T-cell (primary cell): ENCODE measurements at regions not wholly inside any gene's neighbourhood (a gene's known extent, or its start where the extent isn't known, plus 50 kb on each side); places are given as distances from the start of the nearest gene placed in this dataset.
A peak's percentile ranks its signal among the peaks of the same experiment; 100 is the strongest.

ENCODE experiments used
- ATAC-seq, 4 experiments: fragments of 200-7000 bp in 3 of 4; fragments of 150-1000 bp in 1 of 4; cut with Tn5 transposase; replicated peaks in 1 of 4; 1 replicate in 3 of 4; 2 replicates in 1 of 4; pipeline ENCODE4 v1.10.0; 2021; ENCODE audit warnings: moderate library complexity in 3 of 4, mild to moderate bottlenecking in 2 of 4, moderate number of reproducible peaks in 1 of 4
- CTCF ChIA-PET, 2 donors: fragments of 300-600 bp; sonication (Branson Sonifier 250); formaldehyde crosslinking; loops; one replicate each; lab custom pipeline; 2022; ENCODE audit warnings: antibody characterized with exemption in 2 of 2; lab: Charles Lee
- POLR2A ChIA-PET, 2 donors: fragments of 300-600 bp; sonication (Branson Sonifier 250); formaldehyde crosslinking; loops; one replicate each; lab custom pipeline; 2022; ENCODE audit warnings: antibody characterized with exemption in 2 of 2; lab: Charles Lee
- DNase-seq, 35 experiments: peaks; one replicate each; pipeline versions ENCODE4 v3.0.0 to v3.0.0-alpha.2; 2013 to 2023
- H3K27ac ChIP-seq: one replicate; pipeline ENCODE4 v1.5.1; 2013; ENCODE audit warnings: low read length
- H3K27me3 ChIP-seq, 2 experiments: replicated peaks in 1 of 2; 1 replicate in 1 of 2; 2 replicates in 1 of 2; pipeline versions ENCODE4 v1.6.1 to v1.7.0; 2013; ENCODE audit warnings: low read length in 1 of 2, mixed read lengths in 1 of 2; ENCODE audit not compliant: control insufficient read depth in 2 of 2, insufficient read depth in 2 of 2; ENCODE audit errors: extremely low read depth in 1 of 2
- H3K36me3 ChIP-seq, 2 donors: 1 replicate in 1 of 2; 2 replicates in 1 of 2; pipeline versions ENCODE4 v1.6.1 to v1.7.0; 2013; ENCODE audit warnings: low read length in 1 of 2; ENCODE audit not compliant: control insufficient read depth in 2 of 2, insufficient read depth in 1 of 2; ENCODE audit errors: extremely low read depth in 1 of 2
- H3K4me1 ChIP-seq, 2 experiments: 1 replicate in 1 of 2; 2 replicates in 1 of 2; pipeline versions ENCODE4 v1.6.1 to v1.7.0; 2013; ENCODE audit warnings: low read length in 2 of 2, mixed read lengths in 1 of 2; ENCODE audit not compliant: insufficient read depth in 2 of 2, control insufficient read depth in 1 of 2; ENCODE audit errors: extremely low read depth in 1 of 2
- H3K4me3 ChIP-seq, 2 donors: 1 replicate in 1 of 2; 2 replicates in 1 of 2; pipeline versions ENCODE4 v1.5.1 to v1.7.0; 2013; ENCODE audit warnings: mild to moderate bottlenecking in 2 of 2, low read length in 1 of 2, moderate library complexity in 1 of 2; ENCODE audit not compliant: control insufficient read depth in 1 of 2; ENCODE audit errors: extremely low read depth in 1 of 2
- H3K9me3 ChIP-seq: 2 replicates; pipeline ENCODE4 v1.7.0; 2013
- H3K27ac Mint-ChIP-seq, 2 donors: one replicate each; pipeline ENCODE4 v1.8.0; 2020 to 2021; ENCODE audit warnings: mild to moderate bottlenecking in 2 of 2, mixed read lengths in 2 of 2
- H3K27me3 Mint-ChIP-seq, 2 donors: one replicate each; pipeline ENCODE4 v1.8.0; 2021 to 2022; ENCODE audit warnings: mixed read lengths in 2 of 2
- H3K36me3 Mint-ChIP-seq: one replicate; pipeline ENCODE4 v1.8.0; 2021; ENCODE audit warnings: mixed read lengths
- H3K4me1 Mint-ChIP-seq, 3 donors: one replicate each; pipeline ENCODE4 v1.8.0; 2020 to 2022; ENCODE audit warnings: mixed read lengths in 3 of 3, mild to moderate bottlenecking in 1 of 3
- H3K4me3 Mint-ChIP-seq, 3 donors: one replicate each; pipeline ENCODE4 v1.8.0; 2020 to 2022; ENCODE audit warnings: mild to moderate bottlenecking in 3 of 3, mixed read lengths in 3 of 3, moderate library complexity in 3 of 3
- H3K9me3 Mint-ChIP-seq, 3 donors: one replicate each; pipeline ENCODE4 v1.8.0; 2020 to 2022; ENCODE audit warnings: mixed read lengths in 3 of 3
- WGBS: methylation state at CpG from one replicate; pipeline ENCODE4 v1.1.5; 2013; ENCODE audit warnings: missing lambda C conversion rate; ENCODE audit not compliant: insufficient coverage; 5-methylcytosine and 5-hydroxymethylcytosine counted together

- H3K4me3 Mint-ChIP-seq = no peak overlapping the region
- no peaks in the 10 kb centered on the region for H3K36me3 ChIP-seq
- H3K27ac ChIP-seq = no peak overlapping the region
- peaks cover 0 to 6% of the 10 kb centered on the region in 2 experiments for H3K27me3 ChIP-seq
- H3K4me1 ChIP-seq = no peaks in the 10 kb centered on the region
- peaks cover 0 to 1% of the 10 kb centered on the region in 2 donors for H3K27me3 Mint-ChIP-seq
- DNase-seq = no peak
- H3K4me3 ChIP-seq = no peak overlapping the region
- no peaks in the 10 kb centered on the region for H3K36me3 Mint-ChIP-seq
- H3K4me1 Mint-ChIP-seq = peaks cover 0 to under 1% (median 0%) of the 10 kb centered on the region in 3 donors
- H3K27ac Mint-ChIP-seq = no peak overlapping the region
- POLR2A ChIA-PET = no interaction called here
- CTCF ChIA-PET = no interaction called here
- WGBS = 100% methylated on average over 1 of the region's 2 CpGs
- H3K9me3 Mint-ChIP-seq = peaks cover 0 to 3% (median 0%) of the 10 kb centered on the region in 3 donors
- H3K9me3 ChIP-seq = no peaks in the 10 kb centered on the region
- no peak for ATAC-seq
Observed at GRCh38 chr2:168397629-168398028, 58.4 kb upstream of the CERS6 start.

- Histone ChIP-seq H3K4me3 (no peak overlapping the region), H3K27ac (no peak overlapping the region), H3K36me3 (no peaks in the 10 kb centered on the region), H3K27me3 (peaks cover 0 to 8% of the 10 kb centered on the region in 2 experiments), H3K9me3 (no peaks in the 10 kb centered on the region), H3K4me1 (peaks cover 6 to 8% of the 10 kb centered on the region in 2 experiments)
- Mint-ChIP-seq H3K27ac (no peak overlapping the region), H3K27me3 (peaks cover 0 to 1% of the 10 kb centered on the region in 2 donors), H3K4me1 (peaks cover 10 to 15% (median 12%) of the 10 kb centered on the region in 3 donors), H3K36me3 (no peaks in the 10 kb centered on the region), H3K4me3 (no peak overlapping the region), H3K9me3 (no peaks in the 10 kb centered on the region)
- POLR2A ChIA-PET = interaction anchor here in 1 of 2 donors (1.0 kb wide), 1 partner anchor 22 kb away, joined by 5 read pairs; no protein-coding TSS in a partner anchor
- WGBS = 80% methylated on average over 3 of the region's 4 CpGs
- ATAC-seq (no peak), DNase-seq (no peak)
- CTCF ChIA-PET = interaction anchor here in 1 of 2 donors (0.6 kb wide), 1 partner anchor 21 kb away, joined by 6 read pairs; no protein-coding TSS in a partner anchor
Observed at GRCh38 chr2:168401048-168401556, 55.0 kb upstream of the CERS6 start.

- WGBS = no CpG with 5 or more reads among the region's 1 CpG
- DNase-seq (no peak), ATAC-seq (no peak)
- H3K4me1 Mint-ChIP-seq = peaks cover 10 to 15% (median 12%) of the 10 kb centered on the region in 3 donors
- no peaks in the 10 kb centered on the region for H3K9me3 Mint-ChIP-seq
- POLR2A ChIA-PET = interaction anchor here in 1 of 2 donors (1.0 kb wide), 1 partner anchor 21 kb away, joined by 5 read pairs; no protein-coding TSS in a partner anchor
- Histone ChIP-seq H3K27me3 (peaks cover 0 to 8% of the 10 kb centered on the region in 2 experiments), H3K4me3 (no peak overlapping the region), H3K4me1 (peaks cover 6 to 8% of the 10 kb centered on the region in 2 experiments), H3K9me3 (no peaks in the 10 kb centered on the region), H3K27ac (no peak overlapping the region), H3K36me3 (no peaks in the 10 kb centered on the region)
- H3K4me3 Mint-ChIP-seq = no peak overlapping the region
- H3K36me3 Mint-ChIP-seq = no peaks in the 10 kb centered on the region
- peaks cover 0 to 1% of the 10 kb centered on the region in 2 donors for H3K27me3 Mint-ChIP-seq
- CTCF ChIA-PET = no interaction called here
- H3K27ac Mint-ChIP-seq = no peak overlapping the region
Observed at GRCh38 chr2:168401771-168402170, 54.3 kb upstream of the CERS6 start.

DNA sequence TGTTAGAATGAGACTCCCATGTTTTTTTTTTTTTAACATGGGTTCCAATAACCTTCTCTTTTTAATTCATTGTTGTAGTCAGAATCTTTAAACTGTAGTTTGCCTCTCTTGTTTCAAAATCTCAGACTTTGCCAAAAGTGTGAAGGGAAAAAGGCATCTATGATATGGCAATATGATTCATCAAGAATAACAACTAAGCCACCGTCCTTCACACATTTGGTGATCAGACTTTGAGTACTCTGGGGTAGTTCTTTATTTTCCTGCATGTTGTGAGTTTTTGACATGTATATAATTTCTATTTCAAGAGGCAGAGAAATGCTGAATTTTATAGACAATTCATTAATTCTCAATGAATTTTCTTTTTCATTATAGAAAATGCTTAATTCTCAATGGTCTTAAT is 53.5 kb upstream of the CERS6 start:
- Mint-ChIP-seq H3K9me3 (peaks cover 0 to 1% (median under 1%) of the 10 kb centered on the region in 3 donors), H3K36me3 (peaks cover 1% of the 10 kb centered on the region), H3K4me1 (peaks cover 10 to 15% (median 12%) of the 10 kb centered on the region in 3 donors), H3K27ac (no peak overlapping the region), H3K27me3 (peaks cover 0 to 1% of the 10 kb centered on the region in 2 donors), H3K4me3 (no peak overlapping the region)
- ATAC-seq (no peak), DNase-seq (no peak)
- Histone ChIP-seq H3K36me3 (no peaks in the 10 kb centered on the region), H3K27me3 (peaks cover 0 to 8% of the 10 kb centered on the region in 2 experiments), H3K4me3 (no peak overlapping the region), H3K27ac (no peak overlapping the region), H3K9me3 (no peaks in the 10 kb centered on the region), H3K4me1 (peaks cover 6 to 8% of the 10 kb centered on the region in 2 experiments)
- CTCF ChIA-PET = no interaction called here
- POLR2A ChIA-PET = no interaction called here
- no CpG with 5 or more reads among the region's 1 CpG for WGBS

GRCh38 chr2:168403736-168404135 is 52.3 kb upstream of the CERS6 start:
- Mint-ChIP-seq H3K9me3 (peaks cover 2 to 13% (median 6%) of the 10 kb centered on the region in 3 donors), H3K27ac (no peak overlapping the region), H3K27me3 (peaks cover 0 to 1% of the 10 kb centered on the region in 2 donors), H3K4me1 (peaks cover 10 to 15% (median 12%) of the 10 kb centered on the region in 3 donors), H3K36me3 (peaks cover 3% of the 10 kb centered on the region), H3K4me3 (no peak overlapping the region)
- ChIA-PET CTCF (no interaction called here), POLR2A (interaction anchor here in 1 of 2 donors (0.6 to 1.3 kb wide), 2 partner anchors 12 to 23 kb away, joined by 4 to 8 read pairs; no protein-coding TSS in a partner anchor)
- H3K4me3 ChIP-seq = no peak overlapping the region
- H3K36me3 ChIP-seq = no peaks in the 10 kb centered on the region
- 33% methylated on average over 1 of the region's 2 CpGs for WGBS
- no peak overlapping the region for H3K27ac ChIP-seq
- H3K27me3 ChIP-seq = peaks cover 0 to 8% of the 10 kb centered on the region in 2 experiments
- no peak for DNase-seq
- H3K9me3 ChIP-seq = no peaks in the 10 kb centered on the region
- peaks cover 6 to 8% of the 10 kb centered on the region in 2 experiments for H3K4me1 ChIP-seq
- peak in 3 of 4 experiments; percentile 50 to 66 (median 53) for ATAC-seq

GRCh38 chr2:168404764-168405163 is 51.3 kb upstream of the CERS6 start:
- Mint-ChIP-seq H3K9me3 (peaks cover 2 to 16% (median 6%) of the 10 kb centered on the region in 3 donors), H3K36me3 (peaks cover 3% of the 10 kb centered on the region), H3K27ac (no peak overlapping the region), H3K4me1 (peaks cover 10 to 15% (median 12%) of the 10 kb centered on the region in 3 donors), H3K4me3 (no peak overlapping the region), H3K27me3 (peaks cover 0 to 1% of the 10 kb centered on the region in 2 donors)
- ATAC-seq (no peak), DNase-seq (no peak)
- no CpG with 5 or more reads among the region's 2 CpGs for WGBS
- Histone ChIP-seq H3K4me3 (no peak overlapping the region), H3K9me3 (no peaks in the 10 kb centered on the region), H3K27ac (no peak overlapping the region), H3K36me3 (no peaks in the 10 kb centered on the region), H3K27me3 (peaks cover 0 to 8% of the 10 kb centered on the region in 2 experiments), H3K4me1 (peaks cover 6 to 8% of the 10 kb centered on the region in 2 experiments)
- POLR2A ChIA-PET = no interaction called here
- CTCF ChIA-PET = interaction anchor here in 1 of 2 donors (0.5 kb wide), 1 partner anchor 124 kb away, joined by 3 read pairs; no protein-coding TSS in a partner anchor
